ENCODE measurements at regions not wholly inside any gene's neighbourhood (a gene's known extent, or its start where the extent isn't known, plus 50 kb on each side); places are given as distances from the start of the nearest gene placed in this dataset.

DNA sequence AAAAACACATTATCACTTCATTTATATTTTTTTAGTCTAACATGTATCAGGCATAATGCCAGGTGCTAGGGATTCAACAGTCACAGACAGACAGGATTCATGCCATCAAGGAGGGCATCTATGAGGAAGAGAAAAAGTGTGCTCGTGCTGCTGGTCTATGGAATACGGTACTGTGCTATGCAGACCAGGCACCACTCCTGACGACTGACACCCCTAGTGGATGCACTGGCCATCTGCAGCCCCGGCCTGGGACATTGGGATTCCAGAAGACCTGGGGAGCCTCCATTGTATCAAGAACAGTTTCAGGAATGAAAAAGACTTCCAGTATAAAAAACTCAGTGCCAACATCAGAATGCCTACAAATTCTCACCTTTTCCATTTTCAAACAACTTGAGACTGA lies 94.0 kb downstream of the KLF12 start:
- peak; percentile 92 for ATAC-seq
- no peak for TF ChIP-seq OSR1 (CRISPR knock-in tag; IDR thresholded peaks at IDR 0.05)
- TF ChIP-seq, protein P1, sequence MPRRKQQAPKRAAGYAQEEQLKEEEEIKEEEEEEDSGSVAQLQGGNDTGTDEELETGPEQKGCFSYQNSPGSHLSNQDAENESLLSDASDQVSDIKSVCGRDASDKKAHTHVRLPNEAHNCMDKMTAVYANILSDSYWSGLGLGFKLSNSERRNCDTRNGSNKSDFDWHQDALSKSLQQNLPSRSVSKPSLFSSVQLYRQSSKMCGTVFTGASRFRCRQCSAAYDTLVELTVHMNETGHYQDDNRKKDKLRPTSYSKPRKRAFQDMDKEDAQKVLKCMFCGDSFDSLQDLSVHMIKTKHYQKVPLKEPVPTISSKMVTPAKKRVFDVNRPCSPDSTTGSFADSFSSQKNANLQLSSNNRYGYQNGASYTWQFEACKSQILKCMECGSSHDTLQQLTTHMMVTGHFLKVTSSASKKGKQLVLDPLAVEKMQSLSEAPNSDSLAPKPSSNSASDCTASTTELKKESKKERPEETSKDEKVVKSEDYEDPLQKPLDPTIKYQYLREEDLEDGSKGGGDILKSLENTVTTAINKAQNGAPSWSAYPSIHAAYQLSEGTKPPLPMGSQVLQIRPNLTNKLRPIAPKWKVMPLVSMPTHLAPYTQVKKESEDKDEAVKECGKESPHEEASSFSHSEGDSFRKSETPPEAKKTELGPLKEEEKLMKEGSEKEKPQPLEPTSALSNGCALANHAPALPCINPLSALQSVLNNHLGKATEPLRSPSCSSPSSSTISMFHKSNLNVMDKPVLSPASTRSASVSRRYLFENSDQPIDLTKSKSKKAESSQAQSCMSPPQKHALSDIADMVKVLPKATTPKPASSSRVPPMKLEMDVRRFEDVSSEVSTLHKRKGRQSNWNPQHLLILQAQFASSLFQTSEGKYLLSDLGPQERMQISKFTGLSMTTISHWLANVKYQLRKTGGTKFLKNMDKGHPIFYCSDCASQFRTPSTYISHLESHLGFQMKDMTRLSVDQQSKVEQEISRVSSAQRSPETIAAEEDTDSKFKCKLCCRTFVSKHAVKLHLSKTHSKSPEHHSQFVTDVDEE (CRISPR knock-in tag; IDR thresholded peaks at IDR 0.05), result no peak
- no peak for TF ChIP-seq RARB (CRISPR knock-in tag; IDR thresholded peaks at IDR 0.05)
- TF ChIP-seq TOX (CRISPR knock-in tag; IDR thresholded peaks at IDR 0.05; ENCODE audit: borderline replicate concordance), result no peak
- TF ChIP-seq, protein P2, sequence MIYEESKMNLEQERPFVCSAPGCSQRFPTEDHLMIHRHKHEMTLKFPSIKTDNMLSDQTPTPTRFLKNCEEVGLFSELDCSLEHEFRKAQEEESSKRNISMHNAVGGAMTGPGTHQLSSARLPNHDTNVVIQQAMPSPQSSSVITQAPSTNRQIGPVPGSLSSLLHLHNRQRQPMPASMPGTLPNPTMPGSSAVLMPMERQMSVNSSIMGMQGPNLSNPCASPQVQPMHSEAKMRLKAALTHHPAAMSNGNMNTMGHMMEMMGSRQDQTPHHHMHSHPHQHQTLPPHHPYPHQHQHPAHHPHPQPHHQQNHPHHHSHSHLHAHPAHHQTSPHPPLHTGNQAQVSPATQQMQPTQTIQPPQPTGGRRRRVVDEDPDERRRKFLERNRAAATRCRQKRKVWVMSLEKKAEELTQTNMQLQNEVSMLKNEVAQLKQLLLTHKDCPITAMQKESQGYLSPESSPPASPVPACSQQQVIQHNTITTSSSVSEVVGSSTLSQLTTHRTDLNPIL (CRISPR knock-in tag; IDR thresholded peaks at IDR 0.05; ENCODE audit: low read depth), result no peak
- TF ChIP-seq, protein P3, sequence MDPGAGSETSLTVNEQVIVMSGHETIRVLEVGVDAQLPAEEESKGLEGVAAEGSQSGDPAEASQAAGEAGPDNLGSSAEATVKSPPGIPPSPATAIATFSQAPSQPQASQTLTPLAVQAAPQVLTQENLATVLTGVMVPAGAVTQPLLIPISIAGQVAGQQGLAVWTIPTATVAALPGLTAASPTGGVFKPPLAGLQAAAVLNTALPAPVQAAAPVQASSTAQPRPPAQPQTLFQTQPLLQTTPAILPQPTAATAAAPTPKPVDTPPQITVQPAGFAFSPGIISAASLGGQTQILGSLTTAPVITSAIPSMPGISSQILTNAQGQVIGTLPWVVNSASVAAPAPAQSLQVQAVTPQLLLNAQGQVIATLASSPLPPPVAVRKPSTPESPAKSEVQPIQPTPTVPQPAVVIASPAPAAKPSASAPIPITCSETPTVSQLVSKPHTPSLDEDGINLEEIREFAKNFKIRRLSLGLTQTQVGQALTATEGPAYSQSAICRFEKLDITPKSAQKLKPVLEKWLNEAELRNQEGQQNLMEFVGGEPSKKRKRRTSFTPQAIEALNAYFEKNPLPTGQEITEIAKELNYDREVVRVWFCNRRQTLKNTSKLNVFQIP (CRISPR knock-in tag; IDR thresholded peaks at IDR 0.05; ENCODE audit: borderline replicate concordance, low read depth), result no peak
- TF ChIP-seq BACH2 (CRISPR knock-in tag; IDR thresholded peaks at IDR 0.05; ENCODE audit: borderline replicate concordance), result no peak
- no peak for TF ChIP-seq PATZ1 (CRISPR knock-in tag; IDR thresholded peaks at IDR 0.05; ENCODE audit: borderline replicate concordance)

DNA sequence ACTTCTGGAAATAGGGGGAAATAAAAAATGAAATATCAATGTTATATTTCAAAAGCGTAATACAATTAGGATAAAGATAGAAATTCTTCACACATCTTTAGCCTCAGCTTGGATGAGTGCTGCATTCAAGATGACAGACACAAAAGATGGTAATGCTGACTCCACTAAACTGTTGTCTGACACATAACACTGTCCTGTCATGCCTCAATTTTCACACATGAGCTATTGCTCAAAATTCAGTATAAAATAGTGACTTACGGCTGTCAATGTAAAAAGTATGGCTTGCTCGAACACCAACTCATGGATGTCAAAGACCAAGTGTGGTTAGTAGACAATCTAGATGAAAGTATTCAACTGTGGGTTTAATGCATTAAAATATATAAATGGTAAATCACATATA lies 94.5 kb downstream of the KLF12 start:
- TF ChIP-seq, protein P1 (CRISPR knock-in tag; IDR thresholded peaks at IDR 0.05), result no peak
- no peak for TF ChIP-seq ESRRG (CRISPR knock-in tag; IDR thresholded peaks at IDR 0.05)
- no peak for TF ChIP-seq PPARA (CRISPR knock-in tag; IDR thresholded peaks at IDR 0.05; ENCODE audit: borderline replicate concordance)
- TF ChIP-seq TOX (CRISPR knock-in tag; IDR thresholded peaks at IDR 0.05; ENCODE audit: borderline replicate concordance), result no peak
- no peak for TF ChIP-seq CSDC2 (CRISPR knock-in tag; IDR thresholded peaks at IDR 0.05)
- TF ChIP-seq, protein P3 (CRISPR knock-in tag; IDR thresholded peaks at IDR 0.05; ENCODE audit: borderline replicate concordance, low read depth), result no peak
- no peak for TF ChIP-seq ARNTL (CRISPR knock-in tag; IDR thresholded peaks at IDR 0.05; ENCODE audit: borderline replicate concordance, low read depth)
- no peak for ATAC-seq

GRCh38 chr13:74039154-74039553 lies 95.0 kb downstream of the KLF12 start:
- ATAC-seq, result no peak
- TF ChIP-seq CSRNP3 (CRISPR knock-in tag; IDR thresholded peaks at IDR 0.05), result no peak
- no peak for TF ChIP-seq BACH2 (CRISPR knock-in tag; IDR thresholded peaks at IDR 0.05; ENCODE audit: borderline replicate concordance)
- TF ChIP-seq PATZ1 (CRISPR knock-in tag; IDR thresholded peaks at IDR 0.05; ENCODE audit: borderline replicate concordance), result no peak
- no peak for TF ChIP-seq ARNTL (CRISPR knock-in tag; IDR thresholded peaks at IDR 0.05; ENCODE audit: borderline replicate concordance, low read depth)
- no peak for TF ChIP-seq CSDC2 (CRISPR knock-in tag; IDR thresholded peaks at IDR 0.05)
- TF ChIP-seq, protein P2 (CRISPR knock-in tag; IDR thresholded peaks at IDR 0.05; ENCODE audit: low read depth), result no peak
- TF ChIP-seq, protein P1 (CRISPR knock-in tag; IDR thresholded peaks at IDR 0.05), result no peak
- no peak for TF ChIP-seq RARB (CRISPR knock-in tag; IDR thresholded peaks at IDR 0.05)
